HFFc6 (cell line): ENCODE measurements at regions not wholly inside any gene's neighbourhood (a gene's known extent, or its start where the extent isn't known, plus 50 kb on each side); places are given as distances from the start of the nearest gene placed in this dataset.
"Not testable (repeated sequence)": the region's sequence is repeated elsewhere in the genome, so short reads cannot be mapped to it uniquely, and the experiment has no call there.

Experiments used
- DNase-seq: peaks from one replicate; pipeline ENCODE4 v3.0.0-alpha.2; 2018
- H3K27ac Mint-ChIP-seq: 2 replicates; pipeline ENCODE4 v1.8.0; 2020; ENCODE audit warnings: mild to moderate bottlenecking, mixed read lengths
- H3K27me3 Mint-ChIP-seq: 2 replicates; pipeline ENCODE4 v1.8.0; 2021; ENCODE audit warnings: mild to moderate bottlenecking, moderate library complexity, mixed read lengths; ENCODE audit not compliant: insufficient read depth
- H3K36me3 Mint-ChIP-seq: 2 replicates; pipeline ENCODE4 v1.8.0; 2021; ENCODE audit warnings: low read depth, mixed read lengths
- H3K4me1 Mint-ChIP-seq: 2 replicates; pipeline ENCODE4 v1.8.0; 2020; ENCODE audit warnings: low read depth, mixed read lengths
- H3K4me3 Mint-ChIP-seq: 2 replicates; pipeline ENCODE4 v1.8.0; 2020; ENCODE audit warnings: mild to moderate bottlenecking, moderate library complexity, mixed read lengths
- H3K9me3 Mint-ChIP-seq: 2 replicates; pipeline ENCODE4 v1.8.0; 2020; ENCODE audit warnings: mild to moderate bottlenecking, mixed read lengths
- TF ChIP-seq, protein P1 (sequence below): fragments of 200-600 bp; sonication (generic); IDR thresholded peaks from 2 replicates; pipeline ENCODE4 v1.5.0; 2021; ENCODE audit warnings: antibody characterized with exemption, mild to moderate bottlenecking

- Mint-ChIP-seq H3K27ac (no peak overlapping the region), H3K27me3 (no peaks in the 10 kb centered on the region; the same call in 1 of the 2 replicates), H3K9me3 (peaks cover 66% of the 10 kb centered on the region), H3K36me3 (0 out of 2 replicates have a peak, but pooled peaks cover 6% of the 10 kb centered on the region), H3K4me1 (no peaks in the 10 kb centered on the region), H3K4me3 (no peak overlapping the region)
- TF ChIP-seq, protein P1, sequence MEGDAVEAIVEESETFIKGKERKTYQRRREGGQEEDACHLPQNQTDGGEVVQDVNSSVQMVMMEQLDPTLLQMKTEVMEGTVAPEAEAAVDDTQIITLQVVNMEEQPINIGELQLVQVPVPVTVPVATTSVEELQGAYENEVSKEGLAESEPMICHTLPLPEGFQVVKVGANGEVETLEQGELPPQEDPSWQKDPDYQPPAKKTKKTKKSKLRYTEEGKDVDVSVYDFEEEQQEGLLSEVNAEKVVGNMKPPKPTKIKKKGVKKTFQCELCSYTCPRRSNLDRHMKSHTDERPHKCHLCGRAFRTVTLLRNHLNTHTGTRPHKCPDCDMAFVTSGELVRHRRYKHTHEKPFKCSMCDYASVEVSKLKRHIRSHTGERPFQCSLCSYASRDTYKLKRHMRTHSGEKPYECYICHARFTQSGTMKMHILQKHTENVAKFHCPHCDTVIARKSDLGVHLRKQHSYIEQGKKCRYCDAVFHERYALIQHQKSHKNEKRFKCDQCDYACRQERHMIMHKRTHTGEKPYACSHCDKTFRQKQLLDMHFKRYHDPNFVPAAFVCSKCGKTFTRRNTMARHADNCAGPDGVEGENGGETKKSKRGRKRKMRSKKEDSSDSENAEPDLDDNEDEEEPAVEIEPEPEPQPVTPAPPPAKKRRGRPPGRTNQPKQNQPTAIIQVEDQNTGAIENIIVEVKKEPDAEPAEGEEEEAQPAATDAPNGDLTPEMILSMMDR = no peak
- no peak for DNase-seq
Observed at GRCh38 chr6:165135889-165136288, 173.5 kb downstream of the C6orf118 start.

GRCh38 chr6:165129086-165129485 is 180.3 kb downstream of the C6orf118 start:
- Mint-ChIP-seq H3K27me3 (no peaks in the 10 kb centered on the region; the same call in 1 of the 2 replicates), H3K4me3 (no peak overlapping the region), H3K36me3 (peaks cover 20% of the 10 kb centered on the region; the same call in 1 of the 2 replicates), H3K27ac (no peak overlapping the region), H3K4me1 (no peaks in the 10 kb centered on the region), H3K9me3 (peaks cover 47% of the 10 kb centered on the region)
- TF ChIP-seq, protein P1 = no peak
- no peak for DNase-seq

GRCh38 chr6:165127743-165128142 is 181.7 kb downstream of the C6orf118 start:
- not testable (repeated sequence) for H3K4me3 Mint-ChIP-seq, H3K27ac Mint-ChIP-seq, H3K4me1 Mint-ChIP-seq, H3K27me3 Mint-ChIP-seq, DNase-seq
- Mint-ChIP-seq H3K9me3 (peaks cover 49% of the 10 kb centered on the region), H3K36me3 (peaks cover 20% of the 10 kb centered on the region; the same call in 1 of the 2 replicates)

DNA sequence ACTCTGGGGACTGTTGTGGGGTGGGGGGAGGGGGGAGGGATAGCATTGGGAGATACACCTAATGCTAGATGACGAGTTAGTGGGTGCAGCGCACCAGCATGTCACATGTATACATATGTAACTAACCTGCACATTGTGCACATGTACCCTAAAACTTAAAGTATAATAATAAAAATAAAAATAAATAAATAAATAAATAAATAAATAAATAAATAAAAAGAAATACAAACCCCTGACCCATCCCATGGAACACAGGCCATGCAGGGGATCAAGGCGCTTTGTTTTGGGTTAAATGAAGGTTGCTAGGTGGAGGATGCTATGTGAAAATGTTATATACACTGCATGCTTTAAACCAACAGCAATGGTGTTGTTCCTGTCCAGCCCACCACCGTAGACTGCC is 184.7 kb downstream of the C6orf118 start:
- peaks cover 37% of the 10 kb centered on the region for H3K9me3 Mint-ChIP-seq
- not testable (repeated sequence) for H3K27me3 Mint-ChIP-seq, DNase-seq, H3K4me3 Mint-ChIP-seq, H3K4me1 Mint-ChIP-seq, H3K27ac Mint-ChIP-seq, H3K36me3 Mint-ChIP-seq

GRCh38 chr6:165119231-165120020 is 190.0 kb downstream of the C6orf118 start:
- H3K4me3 Mint-ChIP-seq = no peak overlapping the region
- H3K36me3 Mint-ChIP-seq = no peaks in the 10 kb centered on the region
- TF ChIP-seq, protein P1 = no peak
- H3K9me3 Mint-ChIP-seq = peaks cover 53% of the 10 kb centered on the region
- no peak overlapping the region for H3K27ac Mint-ChIP-seq
- no peak for DNase-seq
- H3K4me1 Mint-ChIP-seq = no peaks in the 10 kb centered on the region
- no peaks in the 10 kb centered on the region for H3K27me3 Mint-ChIP-seq

DNA sequence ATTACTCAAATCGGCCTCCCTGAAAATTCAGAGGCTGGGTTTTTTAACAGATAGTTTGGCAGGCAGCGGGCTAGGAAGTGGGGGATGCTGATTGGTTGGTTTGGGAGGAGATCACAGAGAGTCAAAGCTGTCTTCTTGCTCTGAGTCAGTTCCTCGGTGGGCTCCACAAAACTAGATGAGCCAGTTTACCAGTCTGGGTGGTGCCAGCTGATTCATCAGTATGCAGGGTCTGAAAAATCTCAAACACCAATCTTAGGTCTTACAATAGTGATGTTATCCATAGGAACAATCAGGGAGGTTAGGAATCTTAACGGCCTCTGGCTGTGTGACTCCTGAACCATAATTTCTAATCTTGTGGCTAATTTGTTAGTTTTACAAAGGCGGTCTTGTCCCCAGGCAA is 190.7 kb downstream of the C6orf118 start:
- no peak for DNase-seq
- Mint-ChIP-seq H3K9me3 (peaks cover 58% of the 10 kb centered on the region), H3K27ac (no peak overlapping the region)

More for the DNA sequence above, 190.7 kb downstream of the C6orf118 start:
- H3K4me3 Mint-ChIP-seq = no peak overlapping the region
- no peaks in the 10 kb centered on the region for H3K36me3 Mint-ChIP-seq
- no peaks in the 10 kb centered on the region for H3K4me1 Mint-ChIP-seq
- H3K27me3 Mint-ChIP-seq = no peaks in the 10 kb centered on the region
- TF ChIP-seq, protein P1 = no peak
